ENCODE measurements at regions not wholly inside any gene's neighbourhood (a gene's known extent, or its start where the extent isn't known, plus 50 kb on each side); places are given as distances from the start of the nearest gene placed in this dataset.
"Not testable (repeated sequence)": the region's sequence is repeated elsewhere in the genome, so short reads cannot be mapped to it uniquely, and the experiment has no call there.

DNA sequence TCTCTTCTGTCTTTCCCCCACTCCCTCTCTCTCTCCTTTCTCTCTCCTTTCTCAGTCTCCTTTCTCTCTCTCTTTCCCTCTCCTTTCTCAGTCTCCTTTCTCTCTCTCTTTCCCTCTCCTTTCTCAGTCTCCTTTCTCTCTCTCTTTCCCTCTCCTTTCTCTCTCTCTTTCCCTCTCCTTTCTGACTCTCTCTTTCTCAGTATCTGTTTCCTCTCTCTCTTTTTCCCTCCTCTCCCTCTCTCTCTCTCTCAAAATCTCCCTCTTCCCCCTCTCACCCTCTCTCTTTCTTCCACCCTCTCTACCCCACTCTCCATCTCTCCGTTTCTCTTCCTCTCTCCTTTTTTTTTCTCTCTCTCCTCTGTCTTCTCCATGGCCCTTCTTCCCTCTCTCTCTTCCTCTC, 258.8 kb downstream of the ASMT start:
- DNase-seq = no peak
- Histone ChIP-seq H3K27ac (ENCODE audit: insufficient read depth in 1 of 2, low read depth in 1 of 2, low read length in 2 of 2, poor library complexity in 1 of 2, severe bottlenecking in 2 of 2) (no peak overlapping the region), H3K4me3 (ENCODE audit: control insufficient read depth in 1 of 7, extremely low read depth in 1 of 7, insufficient read depth in 4 of 7, low read depth in 2 of 7, low read length in 6 of 7) (no peak overlapping the region), H3K4me1 (ENCODE audit: control extremely low read depth in 1 of 4, control insufficient read depth in 4 of 4, insufficient read depth in 4 of 4, low read length in 3 of 4) (peaks cover 0 to 8% (median 2%) of the 10 kb centered on the region in 4 experiments), H3K9me3 (ENCODE audit: control extremely low read depth in 1 of 5, control insufficient read depth in 4 of 5, insufficient read depth in 2 of 5, low read depth in 1 of 5, low read length in 4 of 5) (peaks cover 0 to under 1% (median 0%) of the 10 kb centered on the region in 5 experiments), H3K27me3 (replicated peaks in 2 of 5; ENCODE audit: control insufficient read depth in 4 of 5, insufficient read depth in 5 of 5, low read length in 4 of 5) (peaks cover 0 to 3% (median 0%) of the 10 kb centered on the region in 5 experiments), H3K36me3 (ENCODE audit: control insufficient read depth in 4 of 4, insufficient read depth in 4 of 4, low read length in 3 of 4) (no peaks in the 10 kb centered on the region)
- 73% methylated on average over 1 of the region's 1 CpG for WGBS (ENCODE audit: insufficient coverage)
- ChIA-PET POLR2A (no interaction called here), CTCF (no interaction called here)

DNA sequence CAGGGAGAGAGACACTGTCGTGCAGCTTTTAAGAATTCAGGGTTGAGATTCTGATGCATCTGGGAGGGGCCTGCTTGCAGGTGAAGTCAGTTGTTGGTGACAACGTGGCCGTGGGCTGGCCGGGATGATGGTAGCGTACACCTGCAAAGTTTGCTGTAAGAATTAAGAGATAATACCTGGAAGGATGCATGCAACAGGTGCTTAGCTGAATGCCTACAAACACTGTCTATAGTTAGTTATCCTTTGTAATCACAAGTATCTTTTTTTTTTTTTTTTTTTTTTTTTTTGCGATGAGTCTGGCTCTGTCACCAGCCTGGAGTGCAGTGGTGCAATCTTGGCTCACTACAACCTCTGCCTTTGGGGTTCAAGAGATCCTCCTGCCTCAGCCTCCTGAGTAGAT, 259.6 kb downstream of the ASMT start:
- Histone ChIP-seq H3K27me3 (replicated peaks in 2 of 5; ENCODE audit: control insufficient read depth in 4 of 5, insufficient read depth in 5 of 5, low read length in 4 of 5) (peaks cover 0 to 3% (median 0%) of the 10 kb centered on the region in 5 experiments), H3K9me3 (ENCODE audit: control extremely low read depth in 1 of 5, control insufficient read depth in 4 of 5, insufficient read depth in 2 of 5, low read depth in 1 of 5, low read length in 4 of 5) (peaks cover 0 to 5% (median 0%) of the 10 kb centered on the region in 5 experiments), H3K4me1 (ENCODE audit: control extremely low read depth in 1 of 4, control insufficient read depth in 4 of 4, insufficient read depth in 4 of 4, low read length in 3 of 4) (peaks cover 0 to 8% (median 2%) of the 10 kb centered on the region in 4 experiments), H3K27ac (ENCODE audit: insufficient read depth in 1 of 2, low read depth in 1 of 2, low read length in 2 of 2, poor library complexity in 1 of 2, severe bottlenecking in 2 of 2) (no peak overlapping the region), H3K36me3 (ENCODE audit: control insufficient read depth in 4 of 4, insufficient read depth in 4 of 4, low read length in 3 of 4) (no peaks in the 10 kb centered on the region), H3K4me3 (ENCODE audit: control insufficient read depth in 1 of 7, extremely low read depth in 1 of 7, insufficient read depth in 4 of 7, low read depth in 2 of 7, low read length in 6 of 7) (no peak overlapping the region)
- DNase-seq = no peak
- ChIA-PET POLR2A (no interaction called here), CTCF (no interaction called here)
- WGBS (ENCODE audit: insufficient coverage) = 76% methylated on average over 3 of the region's 6 CpGs

DNA sequence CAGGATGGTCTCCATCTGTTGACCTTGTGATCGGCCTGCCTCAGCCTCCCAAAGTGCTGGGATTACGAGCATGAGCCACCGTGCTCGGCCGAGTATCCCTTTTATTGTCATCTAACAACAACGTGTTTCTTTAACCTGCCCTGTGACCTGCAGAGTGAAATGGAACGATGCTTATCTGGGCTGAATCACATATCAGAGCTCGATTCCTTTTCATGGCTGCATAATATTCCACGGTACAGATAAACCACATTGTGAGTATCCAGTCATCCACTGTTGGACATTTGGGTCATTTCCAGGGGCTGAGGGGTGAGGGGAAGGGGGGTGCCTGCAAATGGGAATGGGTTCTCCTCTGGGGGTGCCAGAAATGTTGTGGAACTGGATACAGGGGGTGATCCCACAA, 260.0 kb downstream of the ASMT start:
- H3K27me3 ChIP-seq (replicated peaks in 2 of 5; ENCODE audit: control insufficient read depth in 4 of 5, insufficient read depth in 5 of 5, low read length in 4 of 5) = peaks cover 0 to 3% (median 0%) of the 10 kb centered on the region in 5 experiments
- 95% methylated on average over 8 of the region's 9 CpGs for WGBS (ENCODE audit: insufficient coverage)
- H3K9me3 ChIP-seq (ENCODE audit: control extremely low read depth in 1 of 5, control insufficient read depth in 4 of 5, insufficient read depth in 2 of 5, low read depth in 1 of 5, low read length in 4 of 5) = peaks cover 0 to 6% (median 0%) of the 10 kb centered on the region in 5 experiments
- ChIA-PET POLR2A (no interaction called here), CTCF (no interaction called here)
- no peak overlapping the region for H3K27ac ChIP-seq (ENCODE audit: insufficient read depth in 1 of 2, low read depth in 1 of 2, low read length in 2 of 2, poor library complexity in 1 of 2, severe bottlenecking in 2 of 2)
- H3K4me3 ChIP-seq (ENCODE audit: control insufficient read depth in 1 of 7, extremely low read depth in 1 of 7, insufficient read depth in 4 of 7, low read depth in 2 of 7, low read length in 6 of 7) = no peak overlapping the region
- DNase-seq = no peak
- peaks cover 0 to 8% (median 2%) of the 10 kb centered on the region in 4 experiments for H3K4me1 ChIP-seq (ENCODE audit: control extremely low read depth in 1 of 4, control insufficient read depth in 4 of 4, insufficient read depth in 4 of 4, low read length in 3 of 4)
- H3K36me3 ChIP-seq (ENCODE audit: control insufficient read depth in 4 of 4, insufficient read depth in 4 of 4, low read length in 3 of 4) = no peaks in the 10 kb centered on the region

DNA sequence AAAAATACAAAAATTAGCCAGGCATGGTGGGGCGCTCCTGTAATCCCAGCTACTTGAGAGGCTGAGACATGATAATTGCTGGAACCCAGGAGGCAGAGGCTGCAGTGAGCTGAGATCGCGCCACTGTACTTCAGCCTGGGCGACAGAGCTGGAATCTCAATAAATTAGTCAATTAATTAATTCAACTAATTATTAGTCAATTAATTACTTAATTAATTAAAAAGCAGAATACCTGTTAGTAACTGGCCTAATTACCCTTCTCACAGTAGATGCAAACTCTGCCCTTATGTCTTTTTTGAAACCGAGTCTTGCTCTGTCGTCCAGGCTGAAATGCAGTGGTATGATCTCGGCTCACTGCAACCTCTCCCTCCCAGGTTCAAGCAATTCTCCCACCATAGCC, 261.2 kb downstream of the ASMT start:
- POLR2A ChIA-PET = no interaction called here
- 100% methylated on average over 4 of the region's 7 CpGs for WGBS (ENCODE audit: insufficient coverage)
- no peaks in the 10 kb centered on the region for H3K36me3 ChIP-seq (ENCODE audit: control insufficient read depth in 4 of 4, insufficient read depth in 4 of 4, low read length in 3 of 4)
- no peaks in the 10 kb centered on the region for H3K4me1 ChIP-seq (ENCODE audit: control extremely low read depth in 1 of 4, control insufficient read depth in 4 of 4, insufficient read depth in 4 of 4, low read length in 3 of 4)
- no peak overlapping the region for H3K27ac ChIP-seq (ENCODE audit: insufficient read depth in 1 of 2, low read depth in 1 of 2, low read length in 2 of 2, poor library complexity in 1 of 2, severe bottlenecking in 2 of 2)
- no peak for DNase-seq
- CTCF ChIA-PET = no interaction called here
- H3K9me3 ChIP-seq (ENCODE audit: control extremely low read depth in 1 of 5, control insufficient read depth in 4 of 5, insufficient read depth in 2 of 5, low read depth in 1 of 5, low read length in 4 of 5) = peaks cover 0 to 6% (median 0%) of the 10 kb centered on the region in 5 experiments
- no peak overlapping the region for H3K4me3 ChIP-seq (ENCODE audit: control insufficient read depth in 1 of 7, extremely low read depth in 1 of 7, insufficient read depth in 4 of 7, low read depth in 2 of 7, low read length in 6 of 7)
- H3K27me3 ChIP-seq (replicated peaks in 2 of 5; ENCODE audit: control insufficient read depth in 4 of 5, insufficient read depth in 5 of 5, low read length in 4 of 5) = peaks cover 0 to 3% (median 0%) of the 10 kb centered on the region in 5 experiments

DNA sequence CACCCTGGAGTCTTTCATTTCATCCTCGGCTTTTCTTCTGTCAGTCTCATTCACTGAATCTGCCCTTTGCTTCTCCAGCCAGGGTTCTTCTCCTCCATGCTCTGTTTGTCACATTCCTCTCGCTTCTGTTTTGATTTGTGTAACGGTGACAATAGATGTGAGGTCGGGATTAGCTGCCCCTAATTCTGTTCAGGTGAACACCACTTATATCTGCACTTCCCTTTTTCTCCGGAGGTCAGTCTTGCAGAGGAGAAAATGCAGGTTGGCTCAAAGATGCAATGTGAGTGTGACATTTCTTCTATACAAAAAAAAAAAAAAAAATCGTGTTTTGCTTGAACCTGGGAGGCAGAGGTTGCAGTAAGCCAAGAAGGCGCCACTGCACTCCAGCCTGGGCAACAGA, 262.9 kb downstream of the ASMT start:
- H3K36me3 ChIP-seq (ENCODE audit: control insufficient read depth in 4 of 4, insufficient read depth in 4 of 4, low read length in 3 of 4) = no peaks in the 10 kb centered on the region
- ChIA-PET POLR2A (no interaction called here), CTCF (no interaction called here)
- peaks cover 0 to 6% (median 0%) of the 10 kb centered on the region in 5 experiments for H3K9me3 ChIP-seq (ENCODE audit: control extremely low read depth in 1 of 5, control insufficient read depth in 4 of 5, insufficient read depth in 2 of 5, low read depth in 1 of 5, low read length in 4 of 5)
- 83% methylated on average over 1 of the region's 7 CpGs for WGBS (ENCODE audit: insufficient coverage)
- peaks cover 0 to 3% (median 0%) of the 10 kb centered on the region in 5 experiments for H3K27me3 ChIP-seq (replicated peaks in 2 of 5; ENCODE audit: control insufficient read depth in 4 of 5, insufficient read depth in 5 of 5, low read length in 4 of 5)
- DNase-seq = no peak
- no peak overlapping the region for H3K4me3 ChIP-seq (ENCODE audit: control insufficient read depth in 1 of 7, extremely low read depth in 1 of 7, insufficient read depth in 4 of 7, low read depth in 2 of 7, low read length in 6 of 7)
- no peaks in the 10 kb centered on the region for H3K4me1 ChIP-seq (ENCODE audit: control extremely low read depth in 1 of 4, control insufficient read depth in 4 of 4, insufficient read depth in 4 of 4, low read length in 3 of 4)
- no peak overlapping the region for H3K27ac ChIP-seq (ENCODE audit: insufficient read depth in 1 of 2, low read depth in 1 of 2, low read length in 2 of 2, poor library complexity in 1 of 2, severe bottlenecking in 2 of 2)

DNA sequence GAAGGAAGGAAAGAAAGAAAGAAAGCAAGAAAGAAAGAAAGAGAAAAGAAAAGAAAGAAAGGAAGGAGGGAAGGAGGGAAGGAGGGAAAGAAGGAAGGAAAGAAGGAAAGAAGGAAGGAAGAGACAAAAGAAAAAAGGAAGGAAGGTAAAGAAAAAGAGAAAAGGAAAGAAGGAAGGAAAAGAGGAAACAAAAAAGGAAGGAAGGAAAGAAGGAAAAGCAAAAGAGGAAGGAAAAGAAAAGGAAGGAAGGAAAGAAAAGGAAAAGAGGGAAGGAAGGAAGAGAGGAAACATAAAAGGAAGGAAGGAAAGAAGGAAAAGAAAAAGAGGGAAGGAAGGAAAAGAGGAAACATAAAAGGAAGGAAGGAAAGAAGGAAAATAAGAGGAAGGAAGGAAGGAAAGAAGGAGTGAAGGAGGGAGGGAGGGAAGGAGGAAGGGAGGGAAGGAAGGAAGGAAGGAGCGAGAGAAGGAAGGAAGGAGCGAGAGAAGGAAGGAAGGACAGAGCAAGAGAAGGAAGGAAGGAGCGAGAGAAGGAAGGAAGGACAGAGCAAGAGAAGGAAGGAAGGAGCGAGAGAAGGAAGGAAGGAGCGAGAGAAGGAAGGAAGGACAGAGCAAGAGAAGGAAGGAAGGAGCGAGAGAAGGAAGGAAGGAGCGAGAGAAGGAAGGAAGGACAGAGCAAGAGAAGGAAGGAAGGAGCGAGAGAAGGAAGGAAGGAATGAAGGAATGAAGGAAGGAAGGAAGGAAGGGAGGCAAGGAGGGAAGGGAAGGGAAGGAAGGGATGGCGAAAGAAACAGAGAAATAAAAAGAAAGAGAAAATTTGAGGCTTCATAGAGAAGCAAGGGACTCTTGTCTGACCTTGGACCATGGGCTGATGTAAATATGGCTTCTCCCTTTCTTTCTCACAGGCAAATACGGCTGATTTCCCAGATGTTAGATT, 266.3 kb downstream of the ASMT start:
- H3K27me3 ChIP-seq (replicated peaks in 2 of 5; ENCODE audit: control insufficient read depth in 4 of 5, insufficient read depth in 5 of 5, low read length in 4 of 5) = peaks cover 0 to 17% (median 0%) of the 10 kb centered on the region in 5 experiments
- H3K4me1 ChIP-seq (ENCODE audit: control extremely low read depth in 1 of 4, control insufficient read depth in 4 of 4, insufficient read depth in 4 of 4, low read length in 3 of 4); H3K4me3 ChIP-seq (ENCODE audit: control insufficient read depth in 1 of 7, extremely low read depth in 1 of 7, insufficient read depth in 4 of 7, low read depth in 2 of 7, low read length in 6 of 7); H3K36me3 ChIP-seq (ENCODE audit: control insufficient read depth in 4 of 4, insufficient read depth in 4 of 4, low read length in 3 of 4); H3K27ac ChIP-seq (ENCODE audit: insufficient read depth in 1 of 2, low read depth in 1 of 2, low read length in 2 of 2, poor library complexity in 1 of 2, severe bottlenecking in 2 of 2); POLR2A ChIA-PET; DNase-seq; H3K9me3 ChIP-seq (ENCODE audit: control extremely low read depth in 1 of 5, control insufficient read depth in 4 of 5, insufficient read depth in 2 of 5, low read depth in 1 of 5, low read length in 4 of 5); CTCF ChIA-PET: not testable (repeated sequence)
- 97% methylated on average over 6 of the region's 10 CpGs for WGBS (ENCODE audit: insufficient coverage)

DNA sequence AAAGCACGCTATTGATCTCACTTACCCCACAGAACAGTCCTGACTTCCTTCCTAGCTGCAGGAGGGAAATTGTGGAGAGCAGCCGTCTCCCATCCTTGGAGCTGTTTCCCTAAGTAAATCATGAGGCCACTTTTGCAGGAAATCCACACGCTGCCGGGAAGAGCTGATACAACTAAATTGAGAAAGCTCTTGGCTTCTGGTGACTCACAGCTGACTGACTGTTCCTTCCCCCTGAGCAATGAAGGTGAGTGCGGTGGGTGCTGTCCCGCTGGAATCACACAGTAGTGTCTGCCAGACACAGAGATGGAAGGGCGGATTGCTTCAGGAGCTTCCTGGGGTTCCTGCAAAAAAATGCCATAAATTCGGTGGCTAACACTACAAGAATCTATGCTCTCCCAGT, 268.9 kb downstream of the ASMT start:
- CTCF ChIA-PET = no interaction called here
- Histone ChIP-seq H3K9me3 (ENCODE audit: control extremely low read depth in 1 of 5, control insufficient read depth in 4 of 5, insufficient read depth in 2 of 5, low read depth in 1 of 5, low read length in 4 of 5) (peaks cover 0 to 6% (median 0%) of the 10 kb centered on the region in 5 experiments), H3K4me1 (ENCODE audit: control extremely low read depth in 1 of 4, control insufficient read depth in 4 of 4, insufficient read depth in 4 of 4, low read length in 3 of 4) (no peaks in the 10 kb centered on the region), H3K27me3 (replicated peaks in 2 of 5; ENCODE audit: control insufficient read depth in 4 of 5, insufficient read depth in 5 of 5, low read length in 4 of 5) (peaks cover 0 to 17% (median 0%) of the 10 kb centered on the region in 5 experiments), H3K36me3 (ENCODE audit: control insufficient read depth in 4 of 4, insufficient read depth in 4 of 4, low read length in 3 of 4) (no peaks in the 10 kb centered on the region), H3K27ac (ENCODE audit: insufficient read depth in 1 of 2, low read depth in 1 of 2, low read length in 2 of 2, poor library complexity in 1 of 2, severe bottlenecking in 2 of 2) (no peak overlapping the region), H3K4me3 (ENCODE audit: control insufficient read depth in 1 of 7, extremely low read depth in 1 of 7, insufficient read depth in 4 of 7, low read depth in 2 of 7, low read length in 6 of 7) (no peak overlapping the region)
- POLR2A ChIA-PET = no interaction called here
- 24% methylated on average over 3 of the region's 8 CpGs for WGBS (ENCODE audit: insufficient coverage)
- no peak for DNase-seq
